A549 (cell line): ENCODE measurements at regions not wholly inside any gene's neighbourhood (a gene's known extent, or its start where the extent isn't known, plus 50 kb on each side); places are given as distances from the start of the nearest gene placed in this dataset.
"Not testable (repeated sequence)": the region's sequence is repeated elsewhere in the genome, so short reads cannot be mapped to it uniquely, and the experiment has no call there.

Experiments used
- BHLHE40 ChIP-seq: IDR thresholded peaks from 2 replicates; pipeline ENCODE4 v1.6.1; 2012; ENCODE audit warnings: low read depth, low read length, inconsistent platforms
- CBX2 ChIP-seq: fragments of 200-600 bp; sonication (generic); IDR thresholded peaks from 2 replicates; pipeline ENCODE4 v1.6.1; 2016; ENCODE audit warnings: low read depth, mild to moderate bottlenecking, borderline replicate concordance
- CHD2 ChIP-seq: fragments of 150-350 bp; IDR thresholded peaks from 2 replicates; pipeline ENCODE4 v1.6.1; 2014; ENCODE audit warnings: low read length; ENCODE audit not compliant: partially characterized antibody
- HOXA7 ChIP-seq: fragments of 250-450 bp; sonication (Bioruptor Pico); IDR thresholded peaks from 2 replicates; pipeline ENCODE4 v1.5.0; 2020; ENCODE audit warnings: mild to moderate bottlenecking, moderate library complexity
- NFE2L2 ChIP-seq: fragments of 150-350 bp; conservative IDR thresholded peaks from 2 replicates; pipeline ENCODE4 v1.6.1; 2014; ENCODE audit warnings: low read length
- NPAS2 ChIP-seq: fragments of 250-450 bp; sonication (Bioruptor Pico); IDR thresholded peaks from 2 replicates; pipeline ENCODE4 v1.8.0; 2022; ENCODE audit warnings: mild to moderate bottlenecking, moderate library complexity, borderline replicate concordance
- RAD21 ChIP-seq, 2 experiments: fragments of >200 bp in 1 of 2; sonication (Bioruptor Twin) in 1 of 2; formaldehyde crosslinking in 1 of 2; IDR thresholded peaks in 1 of 2; conservative IDR thresholded peaks in 1 of 2; 2 replicates in 1 of 2; 3 replicates in 1 of 2; pipeline ENCODE4 v1.6.1; 2012 to 2018; ENCODE audit warnings: inconsistent platforms in 1 of 2
- TF ChIP-seq, protein P1 (sequence below): fragments of >200 bp; sonication (Bioruptor Twin); formaldehyde crosslinking; IDR thresholded peaks from 3 replicates; pipeline ENCODE4 v1.5.1; 2016
- TF ChIP-seq, protein P2 (sequence below): fragments of >200 bp; sonication (Bioruptor Twin); formaldehyde crosslinking; IDR thresholded peaks from 3 replicates; pipeline ENCODE4 v1.6.1; 2016
- TF ChIP-seq, protein P3 (sequence below): fragments of 450-650 bp; IDR thresholded peaks from 2 replicates; pipeline ENCODE4 v1.6.1; 2014; ENCODE audit warnings: antibody characterized with exemption
- TF ChIP-seq, protein P4 (sequence below): fragments of 250-450 bp; sonication (Bioruptor Pico); IDR thresholded peaks from 2 replicates; pipeline ENCODE4 v1.5.0; 2021; ENCODE audit warnings: mild to moderate bottlenecking, moderate library complexity, borderline replicate concordance

DNA sequence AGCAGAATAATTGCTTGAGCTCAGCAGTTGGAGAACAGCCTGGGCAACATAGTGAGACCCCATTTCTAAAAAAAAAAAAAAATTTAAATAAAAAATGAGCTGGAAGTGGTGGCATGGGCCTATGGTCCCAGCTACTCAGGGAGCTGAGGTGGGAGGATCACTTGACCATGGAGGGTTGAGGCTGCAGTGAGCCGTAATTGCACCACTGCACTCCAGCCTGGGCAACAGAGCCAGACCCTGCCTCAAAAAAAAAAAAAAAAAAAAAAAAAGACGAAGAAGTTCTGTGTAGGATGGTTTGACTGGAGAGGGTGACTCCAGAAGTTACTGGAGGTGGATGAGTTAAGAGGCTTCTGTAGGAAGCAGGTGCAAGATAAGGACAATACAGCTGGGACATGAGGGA, 63.4 kb upstream of the VGLL4 start:
- TF ChIP-seq, protein P1, sequence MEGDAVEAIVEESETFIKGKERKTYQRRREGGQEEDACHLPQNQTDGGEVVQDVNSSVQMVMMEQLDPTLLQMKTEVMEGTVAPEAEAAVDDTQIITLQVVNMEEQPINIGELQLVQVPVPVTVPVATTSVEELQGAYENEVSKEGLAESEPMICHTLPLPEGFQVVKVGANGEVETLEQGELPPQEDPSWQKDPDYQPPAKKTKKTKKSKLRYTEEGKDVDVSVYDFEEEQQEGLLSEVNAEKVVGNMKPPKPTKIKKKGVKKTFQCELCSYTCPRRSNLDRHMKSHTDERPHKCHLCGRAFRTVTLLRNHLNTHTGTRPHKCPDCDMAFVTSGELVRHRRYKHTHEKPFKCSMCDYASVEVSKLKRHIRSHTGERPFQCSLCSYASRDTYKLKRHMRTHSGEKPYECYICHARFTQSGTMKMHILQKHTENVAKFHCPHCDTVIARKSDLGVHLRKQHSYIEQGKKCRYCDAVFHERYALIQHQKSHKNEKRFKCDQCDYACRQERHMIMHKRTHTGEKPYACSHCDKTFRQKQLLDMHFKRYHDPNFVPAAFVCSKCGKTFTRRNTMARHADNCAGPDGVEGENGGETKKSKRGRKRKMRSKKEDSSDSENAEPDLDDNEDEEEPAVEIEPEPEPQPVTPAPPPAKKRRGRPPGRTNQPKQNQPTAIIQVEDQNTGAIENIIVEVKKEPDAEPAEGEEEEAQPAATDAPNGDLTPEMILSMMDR, result not testable (repeated sequence)
- TF ChIP-seq CBX2; NPAS2 (CRISPR knock-in tag); HOXA7; CHD2; NFE2L2; BHLHE40; RAD21 (conservative IDR thresholded peaks at IDR 0.05 in 1 of 2, IDR thresholded peaks at IDR 0.05 in 1 of 2): not testable (repeated sequence)
- TF ChIP-seq, protein P2, sequence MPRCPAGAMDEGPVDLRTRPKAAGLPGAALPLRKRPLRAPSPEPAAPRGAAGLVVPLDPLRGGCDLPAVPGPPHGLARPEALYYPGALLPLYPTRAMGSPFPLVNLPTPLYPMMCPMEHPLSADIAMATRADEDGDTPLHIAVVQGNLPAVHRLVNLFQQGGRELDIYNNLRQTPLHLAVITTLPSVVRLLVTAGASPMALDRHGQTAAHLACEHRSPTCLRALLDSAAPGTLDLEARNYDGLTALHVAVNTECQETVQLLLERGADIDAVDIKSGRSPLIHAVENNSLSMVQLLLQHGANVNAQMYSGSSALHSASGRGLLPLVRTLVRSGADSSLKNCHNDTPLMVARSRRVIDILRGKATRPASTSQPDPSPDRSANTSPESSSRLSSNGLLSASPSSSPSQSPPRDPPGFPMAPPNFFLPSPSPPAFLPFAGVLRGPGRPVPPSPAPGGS, result not testable (repeated sequence)
- TF ChIP-seq, protein P3, sequence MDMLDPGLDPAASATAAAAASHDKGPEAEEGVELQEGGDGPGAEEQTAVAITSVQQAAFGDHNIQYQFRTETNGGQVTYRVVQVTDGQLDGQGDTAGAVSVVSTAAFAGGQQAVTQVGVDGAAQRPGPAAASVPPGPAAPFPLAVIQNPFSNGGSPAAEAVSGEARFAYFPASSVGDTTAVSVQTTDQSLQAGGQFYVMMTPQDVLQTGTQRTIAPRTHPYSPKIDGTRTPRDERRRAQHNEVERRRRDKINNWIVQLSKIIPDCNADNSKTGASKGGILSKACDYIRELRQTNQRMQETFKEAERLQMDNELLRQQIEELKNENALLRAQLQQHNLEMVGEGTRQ, result not testable (repeated sequence)
- TF ChIP-seq, protein P4, sequence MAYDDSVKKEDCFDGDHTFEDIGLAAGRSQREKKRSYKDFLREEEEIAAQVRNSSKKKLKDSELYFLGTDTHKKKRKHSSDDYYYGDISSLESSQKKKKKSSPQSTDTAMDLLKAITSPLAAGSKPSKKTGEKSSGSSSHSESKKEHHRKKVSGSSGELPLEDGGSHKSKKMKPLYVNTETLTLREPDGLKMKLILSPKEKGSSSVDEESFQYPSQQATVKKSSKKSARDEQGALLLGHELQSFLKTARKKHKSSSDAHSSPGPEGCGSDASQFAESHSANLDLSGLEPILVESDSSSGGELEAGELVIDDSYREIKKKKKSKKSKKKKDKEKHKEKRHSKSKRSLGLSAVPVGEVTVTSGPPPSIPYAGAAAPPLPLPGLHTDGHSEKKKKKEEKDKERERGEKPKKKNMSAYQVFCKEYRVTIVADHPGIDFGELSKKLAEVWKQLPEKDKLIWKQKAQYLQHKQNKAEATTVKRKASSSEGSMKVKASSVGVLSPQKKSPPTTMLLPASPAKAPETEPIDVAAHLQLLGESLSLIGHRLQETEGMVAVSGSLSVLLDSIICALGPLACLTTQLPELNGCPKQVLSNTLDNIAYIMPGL (CRISPR knock-in tag), result not testable (repeated sequence)
